A549 (cell line): ENCODE measurements at regions not wholly inside any gene's neighbourhood (a gene's known extent, or its start where the extent isn't known, plus 50 kb on each side); places are given as distances from the start of the nearest gene placed in this dataset.
A peak's percentile ranks its signal among the peaks of the same experiment; 100 is the strongest.

ENCODE experiments used
- ATAC-seq, 2 experiments: fragments of 200-7000 bp in 1 of 2; fragments of >200 bp in 1 of 2; cut with Nextera tagmentation in 1 of 2; cut with Tn5 transposase in 1 of 2; 3 replicates each; pipeline versions ENCODE4 v1.8.0 to v1.9.1; 2018 to 2020; ENCODE audit warnings: mild to moderate bottlenecking in 1 of 2, moderate library complexity in 1 of 2
- CTCF ChIA-PET: fragments of 300-600 bp; sonication (Branson Sonifier 250); formaldehyde crosslinking; extraction: SDS; loops from one replicate; lab custom pipeline; 2021; ENCODE audit warnings: antibody characterized with exemption, inconsistent platforms; lab: Yijun Ruan, JAX
- POLR2A ChIA-PET: fragments of 350-600 bp; formaldehyde crosslinking; extraction: SDS; loops from one replicate; lab custom pipeline; 2021; ENCODE audit warnings: antibody characterized with exemption, inconsistent platforms; lab: Yijun Ruan, JAX
- DNase-seq, 2 experiments: peaks; one replicate each; pipeline versions ENCODE4 v3.0.0 to v3.0.0-alpha.2; 2011 to 2016; ENCODE audit warnings: low read depth in 1 of 2, low spot score in 1 of 2
- FAIRE-seq: peaks from 2 replicates; lab custom pipeline; 2011; peaks lifted over from hg19 to GRCh38; lab: Jason Lieb, UNC
- H3K27ac ChIP-seq, 2 experiments: fragments of >200 bp; sonication (Bioruptor Twin); formaldehyde crosslinking; 3 replicates each; pipeline ENCODE4 v1.5.1; 2016 to 2017
- H3K4me1 ChIP-seq: fragments of >200 bp; sonication (Bioruptor Twin); formaldehyde crosslinking; 3 replicates; pipeline ENCODE4 v1.6.1; 2016
- H3K4me2 ChIP-seq: fragments of >200 bp; sonication (Bioruptor Twin); formaldehyde crosslinking; 3 replicates; pipeline ENCODE4 v1.6.1; 2016
- H3K4me3 ChIP-seq: fragments of >200 bp; sonication (Bioruptor Twin); formaldehyde crosslinking; 3 replicates; pipeline ENCODE4 v1.5.1; 2016
- H3K9me3 ChIP-seq: fragments of >200 bp; sonication (Bioruptor Twin); formaldehyde crosslinking; 3 replicates; pipeline ENCODE4 v1.6.1; 2016
- EHMT2 ChIP-seq: fragments of 200-600 bp; sonication (generic); IDR thresholded peaks from 2 replicates; pipeline ENCODE4 v1.6.1; 2016; ENCODE audit warnings: antibody characterized with exemption, low read depth, mild to moderate bottlenecking, moderate library complexity
- EP300 ChIP-seq, 2 experiments: fragments of >200 bp; sonication (Bioruptor Twin); formaldehyde crosslinking; IDR thresholded peaks; 2 replicates in 1 of 2; 3 replicates in 1 of 2; pipeline ENCODE4 v1.6.1; 2016 to 2017
- FOXS1 ChIP-seq: fragments of 250-450 bp; sonication (Bioruptor Pico); IDR thresholded peaks from 2 replicates; pipeline ENCODE4 v1.5.0; 2020; ENCODE audit warnings: mild to moderate bottlenecking, moderate library complexity
- HDAC2 ChIP-seq: fragments of 200-600 bp; sonication (generic); IDR thresholded peaks from 2 replicates; pipeline ENCODE4 v1.6.1; 2016
- JUN ChIP-seq, 2 experiments: fragments of >200 bp; sonication (Bioruptor Twin); formaldehyde crosslinking; IDR thresholded peaks; 2 replicates in 1 of 2; 3 replicates in 1 of 2; pipeline ENCODE4 v1.6.1; 2016 to 2017
- MAZ ChIP-seq: fragments of 150-350 bp; IDR thresholded peaks from 2 replicates; pipeline ENCODE4 v1.6.1; 2014; ENCODE audit warnings: antibody characterized with exemption, low read depth, low read length, borderline replicate concordance
- NFE2L2 ChIP-seq: fragments of 150-350 bp; conservative IDR thresholded peaks from 2 replicates; pipeline ENCODE4 v1.6.1; 2014; ENCODE audit warnings: low read length
- NR3C1 ChIP-seq: fragments of >200 bp; sonication (Bioruptor Twin); formaldehyde crosslinking; IDR thresholded peaks from 3 replicates; pipeline ENCODE4 v1.6.1; 2017
- PHF8 ChIP-seq: fragments of 200-600 bp; sonication (generic); IDR thresholded peaks from 2 replicates; pipeline ENCODE4 v1.6.1; 2016; ENCODE audit warnings: low read depth, mild to moderate bottlenecking, antibody characterized with exemption, moderate library complexity, borderline replicate concordance
- POLR2A ChIP-seq: IDR thresholded peaks from 2 replicates; pipeline ENCODE4 v1.6.1; 2012; ENCODE audit warnings: mild to moderate bottlenecking, low read length
- POLR2AphosphoS2 ChIP-seq: conservative IDR thresholded peaks from 2 replicates; pipeline ENCODE4 v1.6.1; 2012; ENCODE audit warnings: low read length, improper control_type of control experiment, inconsistent platforms
- RAD21 ChIP-seq, 2 experiments: fragments of >200 bp in 1 of 2; sonication (Bioruptor Twin) in 1 of 2; formaldehyde crosslinking in 1 of 2; IDR thresholded peaks in 1 of 2; conservative IDR thresholded peaks in 1 of 2; 2 replicates in 1 of 2; 3 replicates in 1 of 2; pipeline ENCODE4 v1.6.1; 2012 to 2018; ENCODE audit warnings: inconsistent platforms in 1 of 2
- RFX5 ChIP-seq: fragments of 450-650 bp; IDR thresholded peaks from 2 replicates; pipeline ENCODE4 v1.7.1; 2014; ENCODE audit warnings: antibody characterized with exemption, mild to moderate bottlenecking, moderate library complexity
- TFCP2L1 ChIP-seq: fragments of 250-450 bp; sonication (Bioruptor Pico); IDR thresholded peaks from 2 replicates; pipeline ENCODE4 v1.5.0; 2021; ENCODE audit warnings: mild to moderate bottlenecking
- TP53 ChIP-seq: fragments of 250-450 bp; sonication (Bioruptor Pico); IDR thresholded peaks from 2 replicates; pipeline ENCODE4 v1.5.0; 2021; ENCODE audit warnings: mild to moderate bottlenecking, moderate library complexity
- WGBS: methylation state at CpG from one replicate; pipeline ENCODE4 v1.1.6; 2017; ENCODE audit errors: missing lambda C conversion rate; 5-methylcytosine and 5-hydroxymethylcytosine counted together
- TF ChIP-seq, protein P1 (sequence below): IDR thresholded peaks from 2 replicates; pipeline ENCODE4 v1.6.1; 2012; ENCODE audit warnings: low read depth, borderline replicate concordance
- TF ChIP-seq, protein P2 (sequence below): fragments of 200-600 bp; sonication (generic); IDR thresholded peaks from 2 replicates; pipeline ENCODE4 v1.6.1; 2016; ENCODE audit warnings: antibody characterized with exemption, mild to moderate bottlenecking, moderate library complexity

DNA sequence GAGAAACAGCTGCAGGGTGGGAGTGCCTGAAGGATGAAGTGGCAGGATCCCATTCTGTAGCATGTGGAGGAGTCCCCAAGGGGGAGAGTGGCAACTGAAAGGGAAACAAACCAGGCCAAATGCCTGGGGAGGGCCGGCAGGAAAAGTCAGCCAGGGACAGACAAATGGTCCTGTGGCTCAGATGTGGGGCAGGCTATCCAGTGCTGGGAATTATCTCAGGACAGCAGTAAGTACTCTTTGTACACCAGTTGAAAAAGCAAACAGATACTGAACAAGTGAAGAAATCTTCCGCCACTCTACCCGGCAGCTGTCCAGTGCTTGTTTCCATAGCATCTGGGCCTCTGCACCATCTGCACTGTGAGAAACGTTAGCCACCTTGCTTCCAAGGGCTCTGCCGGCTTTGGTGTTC, 408.9 kb downstream of the LRATD1 start:
- Histone ChIP-seq H3K9me3 (no peaks in the 10 kb centered on the region), H3K4me2 (no peak overlapping the region)
- no peak for FAIRE-seq
- TF ChIP-seq FOXS1 (CRISPR knock-in tag) (no peak), TP53 (CRISPR knock-in tag) (no peak), MAZ (no peak), NR3C1 (no peak), TFCP2L1 (no peak), NFE2L2 (no peak)
- TF ChIP-seq, protein P1, sequence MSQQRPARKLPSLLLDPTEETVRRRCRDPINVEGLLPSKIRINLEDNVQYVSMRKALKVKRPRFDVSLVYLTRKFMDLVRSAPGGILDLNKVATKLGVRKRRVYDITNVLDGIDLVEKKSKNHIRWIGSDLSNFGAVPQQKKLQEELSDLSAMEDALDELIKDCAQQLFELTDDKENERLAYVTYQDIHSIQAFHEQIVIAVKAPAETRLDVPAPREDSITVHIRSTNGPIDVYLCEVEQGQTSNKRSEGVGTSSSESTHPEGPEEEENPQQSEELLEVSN, result no peak
- TF ChIP-seq, protein P2, sequence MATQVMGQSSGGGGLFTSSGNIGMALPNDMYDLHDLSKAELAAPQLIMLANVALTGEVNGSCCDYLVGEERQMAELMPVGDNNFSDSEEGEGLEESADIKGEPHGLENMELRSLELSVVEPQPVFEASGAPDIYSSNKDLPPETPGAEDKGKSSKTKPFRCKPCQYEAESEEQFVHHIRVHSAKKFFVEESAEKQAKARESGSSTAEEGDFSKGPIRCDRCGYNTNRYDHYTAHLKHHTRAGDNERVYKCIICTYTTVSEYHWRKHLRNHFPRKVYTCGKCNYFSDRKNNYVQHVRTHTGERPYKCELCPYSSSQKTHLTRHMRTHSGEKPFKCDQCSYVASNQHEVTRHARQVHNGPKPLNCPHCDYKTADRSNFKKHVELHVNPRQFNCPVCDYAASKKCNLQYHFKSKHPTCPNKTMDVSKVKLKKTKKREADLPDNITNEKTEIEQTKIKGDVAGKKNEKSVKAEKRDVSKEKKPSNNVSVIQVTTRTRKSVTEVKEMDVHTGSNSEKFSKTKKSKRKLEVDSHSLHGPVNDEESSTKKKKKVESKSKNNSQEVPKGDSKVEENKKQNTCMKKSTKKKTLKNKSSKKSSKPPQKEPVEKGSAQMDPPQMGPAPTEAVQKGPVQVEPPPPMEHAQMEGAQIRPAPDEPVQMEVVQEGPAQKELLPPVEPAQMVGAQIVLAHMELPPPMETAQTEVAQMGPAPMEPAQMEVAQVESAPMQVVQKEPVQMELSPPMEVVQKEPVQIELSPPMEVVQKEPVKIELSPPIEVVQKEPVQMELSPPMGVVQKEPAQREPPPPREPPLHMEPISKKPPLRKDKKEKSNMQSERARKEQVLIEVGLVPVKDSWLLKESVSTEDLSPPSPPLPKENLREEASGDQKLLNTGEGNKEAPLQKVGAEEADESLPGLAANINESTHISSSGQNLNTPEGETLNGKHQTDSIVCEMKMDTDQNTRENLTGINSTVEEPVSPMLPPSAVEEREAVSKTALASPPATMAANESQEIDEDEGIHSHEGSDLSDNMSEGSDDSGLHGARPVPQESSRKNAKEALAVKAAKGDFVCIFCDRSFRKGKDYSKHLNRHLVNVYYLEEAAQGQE, result peak; percentile 59; the same call in 1 of the 2 replicates
- TF ChIP-seq, all 56 proteins: peak for 1
- Histone ChIP-seq H3K4me3 (no peak overlapping the region), H3K27ac (no peak overlapping the region), H3K4me1 (no peaks in the 10 kb centered on the region)
- ATAC-seq (no peak), DNase-seq (no peak)
- WGBS, result 33% methylated on average over 5 of the region's 5 CpGs
- ChIA-PET POLR2A (no interaction called here), CTCF (no interaction called here)

DNA sequence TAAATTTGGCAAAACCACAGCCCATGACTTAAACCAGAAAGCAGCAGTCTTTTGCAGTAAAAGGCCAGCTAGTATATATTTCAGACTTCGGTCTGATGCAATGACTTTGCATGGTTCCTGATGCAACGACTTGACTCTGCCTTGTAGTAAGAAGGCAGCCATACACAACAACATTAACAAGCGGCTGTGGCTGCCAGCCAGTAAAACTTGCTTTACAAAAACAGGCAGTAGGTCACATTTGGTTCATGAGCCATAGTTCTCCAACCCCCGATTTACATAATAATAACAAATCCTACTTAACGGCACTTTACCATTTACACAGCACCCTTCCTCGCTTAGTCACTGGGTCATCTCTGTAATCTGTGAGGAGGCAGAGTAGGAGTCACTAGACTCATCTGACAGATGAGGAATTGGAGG, 410.3 kb downstream of the LRATD1 start:
- POLR2A ChIA-PET, result no interaction called here
- Histone ChIP-seq H3K9me3 (no peaks in the 10 kb centered on the region), H3K4me1 (no peaks in the 10 kb centered on the region), H3K4me3 (no peak overlapping the region), H3K27ac (no peak overlapping the region), H3K4me2 (no peak overlapping the region)
- FAIRE-seq (no peak), ATAC-seq (no peak), DNase-seq (no peak)
- TF ChIP-seq FOXS1 (CRISPR knock-in tag), result no peak
- TF ChIP-seq POLR2A, result no peak
- TF ChIP-seq POLR2AphosphoS2, result no peak
- no peak for TF ChIP-seq RFX5
- no peak for TF ChIP-seq EP300 (IDR thresholded peaks at IDR 0.05)
- WGBS, result 3% methylated on average over 6 of the region's 6 CpGs
- CTCF ChIA-PET, result interaction anchor here (0.5 kb wide), 1 partner anchor 190 kb away, joined by 3 read pairs; no protein-coding TSS in a partner anchor

DNA sequence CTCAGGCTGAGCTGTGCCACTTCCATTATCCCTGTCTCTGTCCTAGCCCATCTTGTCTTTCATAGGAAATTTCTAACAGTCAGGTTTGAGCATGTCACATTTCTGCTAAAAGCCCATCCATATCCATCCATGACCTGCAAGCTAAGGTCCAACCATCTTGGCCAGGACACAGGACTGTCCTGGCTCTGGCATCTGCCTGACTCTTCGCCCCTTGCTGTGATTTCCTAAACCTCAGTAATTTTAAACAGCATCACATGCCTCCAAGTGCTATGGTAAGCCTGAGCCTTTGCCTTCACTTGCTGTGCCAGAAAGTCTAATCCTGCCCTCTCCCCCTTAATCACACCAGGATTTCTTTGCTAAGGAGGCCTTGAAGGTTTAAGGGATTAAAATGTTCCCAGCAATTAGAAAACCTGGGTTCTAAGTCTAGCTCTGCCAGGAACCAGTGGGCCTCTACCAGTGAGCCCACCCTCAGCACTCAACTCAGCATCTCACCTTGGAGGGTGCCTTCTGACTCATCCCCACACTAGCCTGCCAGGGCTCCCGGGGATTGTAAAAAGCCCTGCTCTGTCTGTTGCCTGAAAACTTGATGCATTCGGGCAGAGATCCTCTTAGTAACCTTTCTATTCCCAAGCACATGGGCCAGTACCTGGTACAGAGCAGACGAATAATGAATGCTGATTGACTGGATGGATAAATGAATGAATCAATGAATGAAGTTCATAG, 411.0 kb downstream of the LRATD1 start:
- FAIRE-seq (no peak), DNase-seq (no peak), ATAC-seq (no peak)
- H3K4me1 ChIP-seq, result no peaks in the 10 kb centered on the region
- 10% methylated on average over 4 of the region's 4 CpGs for WGBS
- H3K4me3 ChIP-seq, result no peak overlapping the region
- no peak overlapping the region for H3K27ac ChIP-seq
- H3K9me3 ChIP-seq, result no peaks in the 10 kb centered on the region
- no peak for TF ChIP-seq EHMT2
- TF ChIP-seq RAD21 (conservative IDR thresholded peaks at IDR 0.05 in 1 of 2, IDR thresholded peaks at IDR 0.05 in 1 of 2), result no peak
- no peak for TF ChIP-seq JUN (IDR thresholded peaks at IDR 0.05)
- TF ChIP-seq HDAC2, result no peak
- no peak for TF ChIP-seq FOXS1 (CRISPR knock-in tag)
- ChIA-PET POLR2A (no interaction called here), CTCF (interaction anchor here (0.5 kb wide), 1 partner anchor 189 kb away, joined by 3 read pairs; no protein-coding TSS in a partner anchor)
- no peak overlapping the region for H3K4me2 ChIP-seq

DNA sequence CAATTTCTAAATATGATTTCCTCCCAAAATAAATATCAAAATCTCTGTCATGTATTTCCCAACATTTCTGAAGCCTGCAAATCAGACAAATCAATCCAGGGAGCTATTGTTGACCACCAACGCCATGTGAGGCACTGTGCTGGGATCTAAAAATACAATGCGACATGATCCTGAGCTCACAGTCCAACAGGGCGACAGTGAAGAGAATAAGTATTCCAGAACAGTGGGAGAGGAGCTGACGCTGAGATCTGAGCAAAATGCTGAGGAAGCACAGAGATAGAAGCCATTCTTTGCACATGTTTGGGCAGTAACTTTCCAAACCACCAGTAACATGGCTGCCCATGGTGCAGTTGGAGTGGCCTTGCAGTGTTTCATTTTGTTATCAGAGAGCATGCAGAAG, 412.5 kb downstream of the LRATD1 start:
- Histone ChIP-seq H3K4me3 (no peak overlapping the region), H3K27ac (no peak overlapping the region), H3K4me2 (no peak overlapping the region), H3K4me1 (no peaks in the 10 kb centered on the region), H3K9me3 (no peaks in the 10 kb centered on the region)
- FAIRE-seq (no peak), DNase-seq (no peak), ATAC-seq (no peak)
- CTCF ChIA-PET, result interaction anchor here (1.5 kb wide), 1 partner anchor 13 kb away, joined by 4 read pairs; no protein-coding TSS in a partner anchor
- TF ChIP-seq PHF8, result no peak
- WGBS, result 6% methylated on average over 4 of the region's 4 CpGs
- POLR2A ChIA-PET, result no interaction called here
